BE2C (cell line): ENCODE measurements at regions not wholly inside any gene's neighbourhood (a gene's known extent, or its start where the extent isn't known, plus 50 kb on each side); places are given as distances from the start of the nearest gene placed in this dataset.
"Not testable (repeated sequence)": the region's sequence is repeated elsewhere in the genome, so short reads cannot be mapped to it uniquely, and the experiment has no call there.

Experiments used
- DNase-seq: peaks from one replicate; pipeline ENCODE4 v3.0.0-alpha.2; 2020
- H3K27me3 ChIP-seq: fragments of 250-450 bp; sonication (Bioruptor Pico); 2 replicates; pipeline ENCODE4 v1.5.1; 2020; ENCODE audit warnings: mild to moderate bottlenecking
- H3K36me3 ChIP-seq: fragments of 250-450 bp; sonication (Bioruptor Pico); 2 replicates; pipeline ENCODE4 v1.5.1; 2020; ENCODE audit warnings: mild to moderate bottlenecking
- H3K4me1 ChIP-seq: fragments of 250-450 bp; sonication (Bioruptor Pico); 2 replicates; pipeline ENCODE4 v1.5.1; 2020
- H3K4me3 ChIP-seq: 2 replicates; pipeline ENCODE4 v1.5.1; 2011; ENCODE audit warnings: low read depth, low read length
- H3K9me3 ChIP-seq: fragments of 250-450 bp; sonication (Bioruptor Pico); 2 replicates; pipeline ENCODE4 v1.5.1; 2020
- CTCF ChIP-seq: IDR thresholded peaks from 2 replicates; pipeline ENCODE4 v1.5.1; 2012; ENCODE audit warnings: mild to moderate bottlenecking, low read depth, low read length

- Histone ChIP-seq H3K27me3 (no peaks in the 10 kb centered on the region), H3K4me3 (no peak overlapping the region), H3K9me3 (no peaks in the 10 kb centered on the region), H3K4me1 (peaks cover 9% of the 10 kb centered on the region), H3K36me3 (no peaks in the 10 kb centered on the region)
- no peak for DNase-seq
- TF ChIP-seq CTCF, result no peak
These were observed 144.0 kb downstream of the PRL start for GRCh38 chr6:22152841-22153240.

- DNase-seq, result no peak
- Histone ChIP-seq H3K4me1 (peaks cover 9% of the 10 kb centered on the region), H3K9me3 (no peaks in the 10 kb centered on the region), H3K27me3 (no peaks in the 10 kb centered on the region), H3K36me3 (no peaks in the 10 kb centered on the region), H3K4me3 (no peak overlapping the region)
- TF ChIP-seq CTCF, result no peak
These were observed 143.3 kb downstream of the PRL start for GRCh38 chr6:22153384-22154158.

GRCh38 chr6:22155551-22155950 is 141.3 kb downstream of the PRL start:
- DNase-seq, result no peak
- Histone ChIP-seq H3K27me3 (no peaks in the 10 kb centered on the region), H3K36me3 (no peaks in the 10 kb centered on the region)

GRCh38 chr6:22157233-22157632 is 139.6 kb downstream of the PRL start:
- TF ChIP-seq CTCF, result no peak
- H3K4me3 ChIP-seq, result no peak overlapping the region
- H3K4me1 ChIP-seq, result peaks cover 6% of the 10 kb centered on the region
- H3K9me3 ChIP-seq, result no peaks in the 10 kb centered on the region
- no peak for DNase-seq
- H3K36me3 ChIP-seq, result no peaks in the 10 kb centered on the region
- no peaks in the 10 kb centered on the region for H3K27me3 ChIP-seq

More at GRCh38 chr6:22155551-22155950, 141.3 kb downstream of the PRL start:
- no peak for TF ChIP-seq CTCF
- no peaks in the 10 kb centered on the region for H3K9me3 ChIP-seq
- peaks cover 8% of the 10 kb centered on the region for H3K4me1 ChIP-seq
- H3K4me3 ChIP-seq, result no peak overlapping the region

- no peaks in the 10 kb centered on the region for H3K27me3 ChIP-seq
- no peaks in the 10 kb centered on the region for H3K9me3 ChIP-seq
- no peak for TF ChIP-seq CTCF
- H3K36me3 ChIP-seq, result no peaks in the 10 kb centered on the region
- H3K4me1 ChIP-seq, result no peaks in the 10 kb centered on the region
- no peak for DNase-seq
- no peak overlapping the region for H3K4me3 ChIP-seq
These were observed 132.6 kb downstream of the PRL start for GRCh38 chr6:22164236-22164635.

- H3K9me3 ChIP-seq, H3K4me3 ChIP-seq, DNase-seq, H3K27me3 ChIP-seq, H3K36me3 ChIP-seq, H3K4me1 ChIP-seq: not testable (repeated sequence)
These were observed 125.8 kb downstream of the PRL start for GRCh38 chr6:22171006-22171405.

GRCh38 chr6:22171885-22172284 is 125.0 kb downstream of the PRL start:
- not testable (repeated sequence) for DNase-seq, H3K9me3 ChIP-seq, H3K27me3 ChIP-seq, H3K4me1 ChIP-seq, H3K4me3 ChIP-seq, H3K36me3 ChIP-seq
